Suprapubic skin (tissue), 4 donors: ENCODE measurements at regions not wholly inside any gene's neighbourhood (a gene's known extent, or its start where the extent isn't known, plus 50 kb on each side); places are given as distances from the start of the nearest gene placed in this dataset.

Source experiments
- CTCF ChIP-seq, 2 donors: fragments of 200-600 bp in 1 of 2; fragments of 450-650 bp in 1 of 2; sonication (generic) in 1 of 2; IDR thresholded peaks; one replicate each; pipeline ENCODE4 v1.5.1; 2016 to 2019; ENCODE audit warnings: antibody characterized with exemption in 2 of 2, mild to moderate bottlenecking in 1 of 2, moderate library complexity in 1 of 2
- EP300 ChIP-seq: sonication (generic); formaldehyde crosslinking; IDR thresholded peaks from one replicate; pipeline ENCODE4 v1.6.1; 2017; ENCODE audit warnings: antibody characterized with exemption
- POLR2A ChIP-seq, 2 donors: fragments of 450-650 bp; IDR thresholded peaks; one replicate each; pipeline ENCODE4 v1.6.1; 2017; ENCODE audit warnings: antibody characterized with exemption in 2 of 2, mild to moderate bottlenecking in 2 of 2, moderate library complexity in 2 of 2
- POLR2AphosphoS5 ChIP-seq, 3 donors: sonication (generic); formaldehyde crosslinking; IDR thresholded peaks; one replicate each; pipeline ENCODE4 v1.6.1; 2017; ENCODE audit warnings: antibody characterized with exemption in 3 of 3

GRCh38 chr2:34534341-34534740 lies 935.2 kb upstream of the FAM98A start:
- no peak for TF ChIP-seq EP300
- no peak for TF ChIP-seq CTCF (IDR thresholded peaks at IDR 0.05)
- no peak for TF ChIP-seq POLR2A (IDR thresholded peaks at IDR 0.05)
- no peak for TF ChIP-seq POLR2AphosphoS5 (IDR thresholded peaks at IDR 0.05)
